Calu3 (cell line): ENCODE measurements at regions not wholly inside any gene's neighbourhood (a gene's known extent, or its start where the extent isn't known, plus 50 kb on each side); places are given as distances from the start of the nearest gene placed in this dataset.

Experiments
- BruUV-seq: library from RNA; stranded (reverse); fragments of 400-500 nt; replicated peaks from 2 replicates; lab custom pipeline; 2021; lab: Mats Ljungman, UMichigan
- CTCF ChIA-PET: fragments of 300-600 bp; sonication (Branson Sonifier 250); formaldehyde crosslinking; loops from one replicate; lab custom pipeline; 2022; ENCODE audit warnings: antibody characterized with exemption; lab: Charles Lee
- DNase-seq: peaks from one replicate; pipeline ENCODE4 v3.0.0; 2022
- H3K27ac Mint-ChIP-seq: one replicate; pipeline ENCODE4 v1.8.0; 2022; ENCODE audit warnings: mixed read lengths; ENCODE audit not compliant: unreplicated experiment
- H3K27me3 Mint-ChIP-seq: one replicate; pipeline ENCODE4 v1.8.0; 2022; ENCODE audit warnings: mixed read lengths; ENCODE audit not compliant: unreplicated experiment
- H3K36me3 Mint-ChIP-seq: one replicate; pipeline ENCODE4 v1.8.0; 2022; ENCODE audit warnings: mild to moderate bottlenecking, moderate library complexity, mixed read lengths; ENCODE audit not compliant: insufficient read depth, unreplicated experiment
- H3K4me1 Mint-ChIP-seq: one replicate; pipeline ENCODE4 v1.8.0; 2022; ENCODE audit warnings: mild to moderate bottlenecking, low read depth, mixed read lengths; ENCODE audit not compliant: unreplicated experiment
- H3K4me3 Mint-ChIP-seq: one replicate; pipeline ENCODE4 v1.8.0; 2022; ENCODE audit warnings: mild to moderate bottlenecking, low read depth, moderate library complexity, mixed read lengths; ENCODE audit not compliant: unreplicated experiment
- H3K9me3 Mint-ChIP-seq: one replicate; pipeline ENCODE4 v1.8.0; 2022; ENCODE audit warnings: low read depth, mixed read lengths; ENCODE audit not compliant: unreplicated experiment
- CTCF ChIP-seq: fragments of 200-600 bp; IDR thresholded peaks from one replicate; pipeline ENCODE4 v1.8.0; 2022; ENCODE audit warnings: antibody characterized with exemption; ENCODE audit not compliant: unreplicated experiment
- intact Hi-C: fragments of 100-400 bp; cut with micrococcal nuclease; formaldehyde crosslinking; loops from one replicate; pipeline ENCODE4 v1.10.0; 2022; ENCODE audit not compliant: unreplicated experiment

- no peaks in the 10 kb centered on the region for H3K9me3 Mint-ChIP-seq
- no peak for DNase-seq
- intact Hi-C loops: no loop called here
- CTCF ChIA-PET: no interaction called here
- no peak for TF ChIP-seq CTCF
- no peaks in the 10 kb centered on the region for H3K27me3 Mint-ChIP-seq
- H3K4me1 Mint-ChIP-seq: peaks cover 35% of the 10 kb centered on the region
- H3K27ac Mint-ChIP-seq: no peak overlapping the region
- BruUV-seq: no TSS peak
- peaks cover 48% of the 10 kb centered on the region for H3K36me3 Mint-ChIP-seq
- H3K4me3 Mint-ChIP-seq: no peak overlapping the region
These were observed 143.1 kb downstream of the BTC start for GRCh38 chr4:74651198-74651597.

GRCh38 chr4:74653331-74654229 lies 140.7 kb downstream of the BTC start:
- intact Hi-C loops: no loop called here
- no TSS peak for BruUV-seq
- Mint-ChIP-seq H3K4me1 (peaks cover 43% of the 10 kb centered on the region), H3K4me3 (peak overlapping the region; percentile 37), H3K36me3 (peaks cover 53% of the 10 kb centered on the region), H3K9me3 (no peaks in the 10 kb centered on the region), H3K27ac (peak overlapping the region; percentile 94), H3K27me3 (no peaks in the 10 kb centered on the region)
- DNase-seq: no peak
- no peak for TF ChIP-seq CTCF
- CTCF ChIA-PET: interaction anchor here (0.6 to 2.0 kb wide), 10 partner anchors 10 to 199 kb away, joined by 3 to 10 read pairs (median 3); partner anchors contain the start of gene BTC

DNA sequence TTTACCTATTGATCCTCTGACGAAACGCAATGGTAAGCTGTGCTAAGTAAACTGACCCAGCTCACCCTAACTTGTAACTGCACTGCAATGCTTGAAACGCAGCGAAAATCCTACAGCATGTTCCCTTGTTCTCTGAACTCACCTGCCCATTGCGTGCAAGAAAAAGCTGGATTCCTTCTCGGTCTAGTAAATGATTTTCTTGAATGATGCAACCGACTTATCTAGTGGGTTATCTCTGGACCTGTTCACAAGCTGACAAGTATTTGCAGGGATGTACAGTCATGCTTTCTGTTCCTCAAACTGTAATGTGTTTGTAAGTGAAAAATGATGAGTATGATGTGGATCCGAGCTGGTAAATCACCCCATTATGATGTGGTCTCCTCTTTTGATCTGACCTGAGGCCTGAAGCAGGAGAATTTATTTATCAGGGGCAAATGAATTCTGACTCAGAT lies 140.1 kb downstream of the BTC start:
- TF ChIP-seq CTCF: no peak
- peaks cover 49% of the 10 kb centered on the region for H3K36me3 Mint-ChIP-seq
- H3K4me1 Mint-ChIP-seq: peaks cover 37% of the 10 kb centered on the region
- intact Hi-C loops: no loop called here
- no TSS peak for BruUV-seq
- peak overlapping the region; percentile 37 for H3K4me3 Mint-ChIP-seq
- peak overlapping the region; percentile 94 for H3K27ac Mint-ChIP-seq
- no peaks in the 10 kb centered on the region for H3K9me3 Mint-ChIP-seq
- peak; percentile 80 for DNase-seq
- H3K27me3 Mint-ChIP-seq: no peaks in the 10 kb centered on the region
- CTCF ChIA-PET: interaction anchor here (0.7 to 2.0 kb wide), 9 partner anchors 10 to 200 kb away, joined by 3 to 10 read pairs (median 3); partner anchors contain the start of gene BTC

GRCh38 chr4:74656596-74656995 lies 137.7 kb downstream of the BTC start:
- no peak for TF ChIP-seq CTCF
- H3K9me3 Mint-ChIP-seq: no peaks in the 10 kb centered on the region
- H3K27me3 Mint-ChIP-seq: no peaks in the 10 kb centered on the region
- peak overlapping the region; percentile 97 for H3K27ac Mint-ChIP-seq
- no peak for DNase-seq
- intact Hi-C loops: no loop called here
- BruUV-seq: no TSS peak
- no peak overlapping the region for H3K4me3 Mint-ChIP-seq
- CTCF ChIA-PET: interaction anchor here (1.2 kb wide), 1 partner anchor 31 kb away, joined by 3 read pairs; no protein-coding TSS in a partner anchor
- H3K4me1 Mint-ChIP-seq: peaks cover 38% of the 10 kb centered on the region
- H3K36me3 Mint-ChIP-seq: peaks cover 57% of the 10 kb centered on the region
